ENCODE measurements at regions not wholly inside any gene's neighbourhood (a gene's known extent, or its start where the extent isn't known, plus 50 kb on each side); places are given as distances from the start of the nearest gene placed in this dataset.

DNA sequence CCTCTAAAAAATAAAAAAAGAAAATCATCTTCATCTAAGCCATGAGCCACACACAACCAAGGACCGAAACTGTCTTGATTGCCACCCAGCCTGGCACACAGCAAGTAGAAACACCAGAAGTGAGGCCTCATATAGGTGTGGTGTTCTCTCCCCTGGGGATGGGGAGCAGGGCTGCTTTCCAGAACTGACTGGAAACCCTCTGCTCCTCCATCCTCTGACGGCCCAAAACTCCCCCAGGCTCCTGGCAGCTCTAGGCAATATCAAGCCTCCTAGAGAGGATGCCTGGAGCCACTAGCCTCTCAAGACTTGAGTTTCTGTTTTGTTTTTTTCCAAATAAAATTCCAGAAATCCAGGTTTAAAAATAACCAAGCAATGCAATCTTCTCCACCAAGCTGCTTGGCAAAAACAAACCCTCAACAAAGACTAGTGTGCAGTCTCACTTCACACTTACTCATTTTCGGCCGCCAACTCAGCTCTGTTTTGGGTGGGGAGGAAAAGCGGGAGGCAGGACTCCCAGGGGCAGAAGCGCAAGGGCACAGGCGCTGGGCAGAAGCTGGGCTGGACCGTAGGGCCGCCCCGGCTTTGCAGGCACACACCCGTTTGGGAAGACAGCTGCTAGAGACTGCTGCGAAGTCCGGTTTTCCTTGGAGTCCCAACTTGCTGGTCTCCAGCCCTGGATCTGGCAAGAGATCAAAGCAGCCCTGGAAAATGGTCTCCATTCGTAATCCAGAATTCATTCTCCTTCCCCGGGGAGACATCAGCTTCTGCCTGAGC lies 78.2 kb upstream of the CAPZB start:
- no peaks in the 10 kb centered on the region for H3K9me3 ChIP-seq (ENCODE audit: low read depth, low read length, poor library complexity, severe bottlenecking)
- H3K4me3 ChIP-seq (ENCODE audit: low read depth, low read length, poor library complexity, severe bottlenecking): no peak overlapping the region
- no peaks in the 10 kb centered on the region for H3K27me3 ChIP-seq (replicated peaks; ENCODE audit: insufficient read depth, low read depth, low read length, poor library complexity)
- POLR2A ChIA-PET (ENCODE audit: low non-redundant PET): no interaction called here
- TF ChIP-seq, protein P1, sequence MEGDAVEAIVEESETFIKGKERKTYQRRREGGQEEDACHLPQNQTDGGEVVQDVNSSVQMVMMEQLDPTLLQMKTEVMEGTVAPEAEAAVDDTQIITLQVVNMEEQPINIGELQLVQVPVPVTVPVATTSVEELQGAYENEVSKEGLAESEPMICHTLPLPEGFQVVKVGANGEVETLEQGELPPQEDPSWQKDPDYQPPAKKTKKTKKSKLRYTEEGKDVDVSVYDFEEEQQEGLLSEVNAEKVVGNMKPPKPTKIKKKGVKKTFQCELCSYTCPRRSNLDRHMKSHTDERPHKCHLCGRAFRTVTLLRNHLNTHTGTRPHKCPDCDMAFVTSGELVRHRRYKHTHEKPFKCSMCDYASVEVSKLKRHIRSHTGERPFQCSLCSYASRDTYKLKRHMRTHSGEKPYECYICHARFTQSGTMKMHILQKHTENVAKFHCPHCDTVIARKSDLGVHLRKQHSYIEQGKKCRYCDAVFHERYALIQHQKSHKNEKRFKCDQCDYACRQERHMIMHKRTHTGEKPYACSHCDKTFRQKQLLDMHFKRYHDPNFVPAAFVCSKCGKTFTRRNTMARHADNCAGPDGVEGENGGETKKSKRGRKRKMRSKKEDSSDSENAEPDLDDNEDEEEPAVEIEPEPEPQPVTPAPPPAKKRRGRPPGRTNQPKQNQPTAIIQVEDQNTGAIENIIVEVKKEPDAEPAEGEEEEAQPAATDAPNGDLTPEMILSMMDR (conservative IDR thresholded peaks at IDR 0.05; ENCODE audit: low read depth, low read length): no peak
- no peak for TF ChIP-seq EZH2 (IDR thresholded peaks at IDR 0.05; ENCODE audit: borderline replicate concordance, low read depth, low read length, poor library complexity, severe bottlenecking)
- H3K27ac ChIP-seq (ENCODE audit: low read depth, low read length, poor library complexity, severe bottlenecking): no peak overlapping the region
- DNase-seq (ENCODE audit: low spot score): no peak
- intact Hi-C loops (cut with micrococcal nuclease; ENCODE audit: unreplicated experiment): no loop called here
- BruUV-seq (replicated peaks): no TSS peak
- no peaks in the 10 kb centered on the region for H3K4me1 ChIP-seq (ENCODE audit: insufficient read depth, low read length, poor library complexity, severe bottlenecking)
- no peaks in the 10 kb centered on the region for H3K36me3 ChIP-seq (ENCODE audit: insufficient read depth, low read length, poor library complexity, severe bottlenecking)
- CTCF ChIA-PET: no interaction called here

- no peak overlapping the region for H3K27ac ChIP-seq (ENCODE audit: low read depth, low read length, poor library complexity, severe bottlenecking)
These were observed 77.5 kb upstream of the CAPZB start for GRCh38 chr1:19562847-19563246.

DNA sequence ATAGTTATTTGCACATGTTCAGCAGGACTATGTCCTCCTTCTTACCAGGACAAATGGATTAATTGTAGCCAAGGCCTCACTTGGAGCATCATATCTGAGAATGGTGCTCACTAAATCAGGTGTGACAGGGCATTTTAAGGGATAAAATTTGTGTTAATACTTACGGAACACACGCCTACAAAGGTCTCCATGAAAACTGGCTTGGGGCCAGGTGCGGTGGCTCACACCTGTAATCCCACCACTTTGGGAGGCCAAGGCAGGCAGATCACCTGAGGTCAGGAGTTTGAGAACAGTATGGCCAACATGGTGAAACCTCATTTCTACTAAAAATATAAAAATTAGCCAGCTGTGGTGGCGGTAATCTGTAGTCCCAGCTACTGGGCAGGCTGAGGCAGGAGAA lies 75.1 kb upstream of the CAPZB start:
- CTCF ChIA-PET: interaction anchor here (0.6 kb wide), 1 partner anchor 101 kb away, joined by 4 read pairs; no protein-coding TSS in a partner anchor
- DNase-seq (ENCODE audit: low spot score): no peak

More at GRCh38 chr1:19562847-19563246, 77.5 kb upstream of the CAPZB start:
- Histone ChIP-seq H3K4me3 (ENCODE audit: low read depth, low read length, poor library complexity, severe bottlenecking) (no peak overlapping the region), H3K4me1 (ENCODE audit: insufficient read depth, low read length, poor library complexity, severe bottlenecking) (no peaks in the 10 kb centered on the region), H3K36me3 (ENCODE audit: insufficient read depth, low read length, poor library complexity, severe bottlenecking) (no peaks in the 10 kb centered on the region), H3K9me3 (ENCODE audit: low read depth, low read length, poor library complexity, severe bottlenecking) (no peaks in the 10 kb centered on the region), H3K27me3 (replicated peaks; ENCODE audit: insufficient read depth, low read depth, low read length, poor library complexity) (peaks cover under 1% of the 10 kb centered on the region)
- no TSS peak for BruUV-seq (replicated peaks)
- TF ChIP-seq, protein P1 (conservative IDR thresholded peaks at IDR 0.05; ENCODE audit: low read depth, low read length): no peak
- no peak for TF ChIP-seq EZH2 (IDR thresholded peaks at IDR 0.05; ENCODE audit: borderline replicate concordance, low read depth, low read length, poor library complexity, severe bottlenecking)
- ChIA-PET POLR2A (ENCODE audit: low non-redundant PET) (no interaction called here), CTCF (no interaction called here)
- no peak for DNase-seq (ENCODE audit: low spot score)
- intact Hi-C loops (cut with micrococcal nuclease; ENCODE audit: unreplicated experiment): no loop called here

More for the DNA sequence above, 75.1 kb upstream of the CAPZB start:
- BruUV-seq (replicated peaks): no TSS peak
- intact Hi-C loops (cut with micrococcal nuclease; ENCODE audit: unreplicated experiment): no loop called here
- Histone ChIP-seq H3K27me3 (replicated peaks; ENCODE audit: insufficient read depth, low read depth, low read length, poor library complexity) (peaks cover 18% of the 10 kb centered on the region), H3K4me3 (ENCODE audit: low read depth, low read length, poor library complexity, severe bottlenecking) (no peak overlapping the region), H3K27ac (ENCODE audit: low read depth, low read length, poor library complexity, severe bottlenecking) (no peak overlapping the region), H3K4me1 (ENCODE audit: insufficient read depth, low read length, poor library complexity, severe bottlenecking) (no peaks in the 10 kb centered on the region), H3K36me3 (ENCODE audit: insufficient read depth, low read length, poor library complexity, severe bottlenecking) (no peaks in the 10 kb centered on the region), H3K9me3 (ENCODE audit: low read depth, low read length, poor library complexity, severe bottlenecking) (no peaks in the 10 kb centered on the region)
- POLR2A ChIA-PET (ENCODE audit: low non-redundant PET): no interaction called here
- no peak for TF ChIP-seq EZH2 (IDR thresholded peaks at IDR 0.05; ENCODE audit: borderline replicate concordance, low read depth, low read length, poor library complexity, severe bottlenecking)
- TF ChIP-seq, protein P1 (conservative IDR thresholded peaks at IDR 0.05; ENCODE audit: low read depth, low read length): no peak
